ENCODE measurements at regions not wholly inside any gene's neighbourhood (a gene's known extent, or its start where the extent isn't known, plus 50 kb on each side); places are given as distances from the start of the nearest gene placed in this dataset.

DNA sequence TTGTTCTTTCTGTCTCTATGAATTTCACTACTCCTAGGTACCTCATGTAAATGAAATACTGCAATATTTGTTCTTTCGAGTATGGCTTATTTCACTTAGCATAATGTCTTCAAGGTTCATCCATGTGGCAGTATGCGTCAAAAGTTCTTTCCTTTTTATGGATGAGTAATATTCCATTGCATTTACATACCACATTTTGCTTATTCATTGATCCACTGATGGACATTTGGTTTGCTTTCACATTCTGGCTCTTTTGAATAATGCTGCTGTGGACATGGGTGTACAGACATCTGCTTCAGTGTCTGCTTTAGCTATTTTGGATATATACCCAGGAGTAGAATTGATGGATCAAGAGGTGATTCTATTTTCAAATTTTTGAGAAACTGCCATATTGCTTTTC is 144.2 kb upstream of the PAPPA start:
- ATAC-seq: no peak
- WGBS, 2 donors: 80 to 90% methylated on average over 2 of the region's 2 CpGs
- Histone ChIP-seq H3K27ac (no peak overlapping the region), H3K9me3 (no peaks in the 10 kb centered on the region), H3K4me3 (no peak overlapping the region), H3K27me3 (no peaks in the 10 kb centered on the region), H3K36me3 (no peaks in the 10 kb centered on the region), H3K4me1 (no peaks in the 10 kb centered on the region)
- no peak for DNase-seq
- FAIRE-seq: no peak
- TF ChIP-seq, protein P1, sequence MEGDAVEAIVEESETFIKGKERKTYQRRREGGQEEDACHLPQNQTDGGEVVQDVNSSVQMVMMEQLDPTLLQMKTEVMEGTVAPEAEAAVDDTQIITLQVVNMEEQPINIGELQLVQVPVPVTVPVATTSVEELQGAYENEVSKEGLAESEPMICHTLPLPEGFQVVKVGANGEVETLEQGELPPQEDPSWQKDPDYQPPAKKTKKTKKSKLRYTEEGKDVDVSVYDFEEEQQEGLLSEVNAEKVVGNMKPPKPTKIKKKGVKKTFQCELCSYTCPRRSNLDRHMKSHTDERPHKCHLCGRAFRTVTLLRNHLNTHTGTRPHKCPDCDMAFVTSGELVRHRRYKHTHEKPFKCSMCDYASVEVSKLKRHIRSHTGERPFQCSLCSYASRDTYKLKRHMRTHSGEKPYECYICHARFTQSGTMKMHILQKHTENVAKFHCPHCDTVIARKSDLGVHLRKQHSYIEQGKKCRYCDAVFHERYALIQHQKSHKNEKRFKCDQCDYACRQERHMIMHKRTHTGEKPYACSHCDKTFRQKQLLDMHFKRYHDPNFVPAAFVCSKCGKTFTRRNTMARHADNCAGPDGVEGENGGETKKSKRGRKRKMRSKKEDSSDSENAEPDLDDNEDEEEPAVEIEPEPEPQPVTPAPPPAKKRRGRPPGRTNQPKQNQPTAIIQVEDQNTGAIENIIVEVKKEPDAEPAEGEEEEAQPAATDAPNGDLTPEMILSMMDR (IDR thresholded peaks at IDR 0.05): no peak
- intact Hi-C loops (cut with DNase I): no loop called here

DNA sequence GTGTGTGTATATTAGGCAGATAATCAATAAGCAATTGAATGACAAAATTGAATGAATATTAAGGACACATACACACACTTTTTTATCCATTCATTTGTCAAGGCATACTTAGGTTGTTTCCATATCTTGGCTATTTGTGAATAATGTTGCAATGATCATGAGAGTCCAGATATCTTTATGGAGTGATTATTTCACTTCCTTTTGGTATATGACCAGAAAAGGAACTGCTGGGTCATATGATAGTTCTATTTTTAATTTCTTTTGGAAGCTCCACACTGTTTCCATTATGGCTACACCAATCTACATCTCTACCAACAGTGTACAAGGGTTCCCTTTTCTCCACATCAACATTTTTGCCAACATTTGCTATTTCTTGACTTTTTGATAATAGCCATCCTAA is 137.7 kb upstream of the PAPPA start:
- no peaks in the 10 kb centered on the region for H3K27me3 ChIP-seq
- intact Hi-C loops (cut with DNase I): no loop called here
- TF ChIP-seq, protein P1 (IDR thresholded peaks at IDR 0.05): no peak
- no peaks in the 10 kb centered on the region for H3K9me3 ChIP-seq
- no peak overlapping the region for H3K4me3 ChIP-seq
- no peaks in the 10 kb centered on the region for H3K36me3 ChIP-seq
- ATAC-seq (no peak), DNase-seq (no peak), FAIRE-seq (no peak)
- H3K4me1 ChIP-seq: no peaks in the 10 kb centered on the region
- H3K27ac ChIP-seq: no peak overlapping the region

GRCh38 chr9:116020146-116020545 is 133.4 kb upstream of the PAPPA start:
- no peaks in the 10 kb centered on the region for H3K27me3 ChIP-seq
- no peak for ATAC-seq
- intact Hi-C loops (cut with DNase I): no loop called here
- no peaks in the 10 kb centered on the region for H3K9me3 ChIP-seq
- no peaks in the 10 kb centered on the region for H3K36me3 ChIP-seq
- no peaks in the 10 kb centered on the region for H3K4me1 ChIP-seq
- H3K27ac ChIP-seq: no peak overlapping the region
- TF ChIP-seq, protein P1 (IDR thresholded peaks at IDR 0.05): no peak
- no peak for FAIRE-seq
- H3K4me3 ChIP-seq: no peak overlapping the region
- DNase-seq: no peak
- WGBS, 2 donors: 54% methylated on average over 1 of the region's 1 CpG

GRCh38 chr9:116020801-116021200 is 132.8 kb upstream of the PAPPA start:
- intact Hi-C loops (cut with DNase I): no loop called here
- H3K4me1 ChIP-seq: no peaks in the 10 kb centered on the region

DNA sequence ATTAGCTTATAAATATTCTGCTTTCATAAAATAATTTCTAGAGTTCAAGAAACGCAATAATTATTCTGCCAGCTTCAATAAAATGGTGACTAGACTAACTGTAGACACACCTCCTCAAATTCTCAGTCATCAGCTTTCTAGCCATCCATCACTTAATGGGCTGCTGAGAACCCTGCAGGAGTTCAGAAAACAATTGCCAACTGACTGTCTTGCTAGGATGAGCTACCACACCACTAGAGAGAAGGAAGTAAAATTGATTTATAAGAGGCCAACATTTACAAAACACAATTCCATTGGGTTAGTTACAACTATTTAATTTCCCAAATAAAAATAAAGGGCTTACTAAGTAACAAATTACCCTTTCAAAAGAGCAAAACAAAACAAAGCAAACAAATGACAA is 126.5 kb upstream of the PAPPA start:
- TF ChIP-seq, protein P1 (IDR thresholded peaks at IDR 0.05): no peak
- Histone ChIP-seq H3K9me3 (no peaks in the 10 kb centered on the region), H3K36me3 (no peaks in the 10 kb centered on the region), H3K27me3 (no peaks in the 10 kb centered on the region), H3K27ac (no peak overlapping the region), H3K4me1 (no peaks in the 10 kb centered on the region), H3K4me3 (no peak overlapping the region)
- intact Hi-C loops (cut with DNase I): loop anchor here in 1 of 3 donors (5.0 kb wide), 1 partner anchor 120 kb away; no protein-coding TSS in a partner anchor
- DNase-seq (no peak), FAIRE-seq (no peak), ATAC-seq (no peak)
- WGBS, 2 donors: 56 to 59% methylated on average over 1 of the region's 1 CpG

More at GRCh38 chr9:116020801-116021200, 132.8 kb upstream of the PAPPA start:
- no peaks in the 10 kb centered on the region for H3K27me3 ChIP-seq
- H3K4me3 ChIP-seq: no peak overlapping the region
- no peaks in the 10 kb centered on the region for H3K9me3 ChIP-seq
- no peaks in the 10 kb centered on the region for H3K36me3 ChIP-seq
- TF ChIP-seq, protein P1 (IDR thresholded peaks at IDR 0.05): no peak
- H3K27ac ChIP-seq: no peak overlapping the region
- FAIRE-seq (no peak), ATAC-seq (no peak), DNase-seq (no peak)
